ENCODE measurements at regions not wholly inside any gene's neighbourhood (a gene's known extent, or its start where the extent isn't known, plus 50 kb on each side); places are given as distances from the start of the nearest gene placed in this dataset.
"Not testable (repeated sequence)": the region's sequence is repeated elsewhere in the genome, so short reads cannot be mapped to it uniquely, and the experiment has no call there.

GRCh38 chr12:126042286-126042685 is 977.1 kb downstream of the AACS start:
- TF ChIP-seq ZFX (IDR thresholded peaks at IDR 0.05; ENCODE audit: borderline replicate concordance) = no peak
- TF ChIP-seq CTCF (IDR thresholded peaks at IDR 0.05) = no peak
- H3K27ac ChIP-seq = no peak overlapping the region

GRCh38 chr12:126049501-126049900 is 984.3 kb downstream of the AACS start:
- H3K27ac ChIP-seq = not testable (repeated sequence)

GRCh38 chr12:126051611-126052107 is 986.4 kb downstream of the AACS start:
- TF ChIP-seq CTCF (IDR thresholded peaks at IDR 0.05) = no peak
- no peak for TF ChIP-seq ZFX (IDR thresholded peaks at IDR 0.05; ENCODE audit: borderline replicate concordance)
- H3K27ac ChIP-seq = no peak overlapping the region

GRCh38 chr12:126055521-126055920 is 990.3 kb downstream of the AACS start:
- TF ChIP-seq CTCF (IDR thresholded peaks at IDR 0.05) (no peak), ZFX (IDR thresholded peaks at IDR 0.05; ENCODE audit: borderline replicate concordance) (no peak)
- H3K27ac ChIP-seq = no peak overlapping the region

GRCh38 chr12:126061777-126062176 is 996.5 kb downstream of the AACS start:
- TF ChIP-seq CTCF (IDR thresholded peaks at IDR 0.05) = no peak
- no peak for TF ChIP-seq ZFX (IDR thresholded peaks at IDR 0.05; ENCODE audit: borderline replicate concordance)
- H3K27ac ChIP-seq = no peak overlapping the region

GRCh38 chr12:126064028-126064427 is 998.8 kb downstream of the AACS start:
- TF ChIP-seq ZFX (IDR thresholded peaks at IDR 0.05; ENCODE audit: borderline replicate concordance) = no peak
- no peak for TF ChIP-seq CTCF (IDR thresholded peaks at IDR 0.05)

GRCh38 chr12:126067626-126068329 is 1002.5 kb downstream of the AACS start:
- no peak overlapping the region for H3K27ac ChIP-seq
- no peak for TF ChIP-seq CTCF (IDR thresholded peaks at IDR 0.05)

More at GRCh38 chr12:126064028-126064427, 998.8 kb downstream of the AACS start:
- H3K27ac ChIP-seq = no peak overlapping the region
